ENCODE measurements at regions not wholly inside any gene's neighbourhood (a gene's known extent, or its start where the extent isn't known, plus 50 kb on each side); places are given as distances from the start of the nearest gene placed in this dataset.

- H3K4me3 ChIP-seq (ENCODE audit: low read length): no peak overlapping the region
- TF ChIP-seq CTCF (conservative IDR thresholded peaks at IDR 0.05; ENCODE audit: low read depth, low read length): no peak
Measured at GRCh38 chr10:128520211-128520815, 394.1 kb upstream of the MKI67 start.

DNA sequence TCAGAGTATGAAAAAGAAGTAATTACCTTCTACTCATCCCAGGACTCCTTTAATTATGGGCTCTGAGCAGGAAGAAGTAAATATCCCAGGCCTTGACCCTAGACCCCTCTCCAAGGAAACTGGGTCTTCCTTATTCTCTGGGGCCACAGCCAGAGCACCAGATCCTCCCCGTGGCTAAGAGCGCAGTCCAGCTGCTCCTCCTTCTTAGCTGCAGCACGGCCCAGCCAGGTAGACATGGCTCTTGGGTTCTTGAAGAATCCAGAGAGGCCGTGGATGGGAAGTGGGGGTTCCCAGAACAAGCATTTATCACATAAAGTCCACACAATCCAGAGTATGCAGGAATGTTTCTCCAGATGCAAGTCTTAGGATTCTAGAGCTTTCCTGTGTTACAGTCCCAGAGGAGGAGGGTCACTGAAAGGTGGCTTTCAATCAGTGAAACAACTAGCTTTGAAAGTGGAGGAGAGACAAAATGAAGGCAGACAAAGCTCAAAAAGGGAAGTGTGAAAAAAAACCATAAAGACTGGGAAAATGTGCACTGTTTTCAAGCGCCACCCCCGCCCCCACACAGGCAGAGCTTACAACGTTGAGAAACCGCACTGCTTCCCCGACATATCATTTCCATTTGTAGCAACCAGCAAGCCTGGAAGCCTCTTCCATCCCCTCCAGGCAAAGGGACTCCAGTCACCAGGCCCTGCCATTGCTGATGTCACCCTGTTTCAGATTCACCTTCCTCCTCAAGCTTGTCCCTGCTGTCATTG is 396.5 kb upstream of the MKI67 start:
- no peak for DNase-seq (ENCODE audit: low read depth)
- no peak overlapping the region for H3K4me3 ChIP-seq (ENCODE audit: low read length)
- TF ChIP-seq CTCF (conservative IDR thresholded peaks at IDR 0.05; ENCODE audit: low read depth, low read length): no peak

More at GRCh38 chr10:128520211-128520815, 394.1 kb upstream of the MKI67 start:
- DNase-seq (ENCODE audit: low read depth): no peak

DNA sequence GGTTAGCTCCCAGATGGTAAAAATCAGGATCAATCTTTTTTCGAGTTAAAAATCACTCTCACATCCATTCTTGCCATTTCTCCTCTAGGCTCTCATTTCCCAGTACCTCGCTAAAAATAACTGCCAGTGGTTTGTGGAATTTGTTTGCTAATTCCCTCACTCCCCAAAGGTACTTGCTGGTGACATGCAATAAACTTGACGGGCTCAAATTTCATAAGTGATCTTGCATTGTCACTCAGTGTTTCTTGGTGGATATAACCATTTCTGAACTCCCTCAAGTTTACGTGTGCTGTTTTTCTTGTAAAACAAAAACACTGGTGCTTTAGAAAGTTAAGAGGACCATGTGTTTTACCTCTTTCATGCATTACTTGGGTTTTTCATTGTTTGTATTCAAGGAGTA is 399.2 kb upstream of the MKI67 start:
- TF ChIP-seq CTCF (conservative IDR thresholded peaks at IDR 0.05; ENCODE audit: low read depth, low read length): no peak
- H3K4me3 ChIP-seq (ENCODE audit: low read length): no peak overlapping the region
- DNase-seq (ENCODE audit: low read depth): no peak

GRCh38 chr10:128525936-128526335 is 399.7 kb upstream of the MKI67 start:
- no peak overlapping the region for H3K4me3 ChIP-seq (ENCODE audit: low read length)
- no peak for DNase-seq (ENCODE audit: low read depth)
- TF ChIP-seq CTCF (conservative IDR thresholded peaks at IDR 0.05; ENCODE audit: low read depth, low read length): no peak

DNA sequence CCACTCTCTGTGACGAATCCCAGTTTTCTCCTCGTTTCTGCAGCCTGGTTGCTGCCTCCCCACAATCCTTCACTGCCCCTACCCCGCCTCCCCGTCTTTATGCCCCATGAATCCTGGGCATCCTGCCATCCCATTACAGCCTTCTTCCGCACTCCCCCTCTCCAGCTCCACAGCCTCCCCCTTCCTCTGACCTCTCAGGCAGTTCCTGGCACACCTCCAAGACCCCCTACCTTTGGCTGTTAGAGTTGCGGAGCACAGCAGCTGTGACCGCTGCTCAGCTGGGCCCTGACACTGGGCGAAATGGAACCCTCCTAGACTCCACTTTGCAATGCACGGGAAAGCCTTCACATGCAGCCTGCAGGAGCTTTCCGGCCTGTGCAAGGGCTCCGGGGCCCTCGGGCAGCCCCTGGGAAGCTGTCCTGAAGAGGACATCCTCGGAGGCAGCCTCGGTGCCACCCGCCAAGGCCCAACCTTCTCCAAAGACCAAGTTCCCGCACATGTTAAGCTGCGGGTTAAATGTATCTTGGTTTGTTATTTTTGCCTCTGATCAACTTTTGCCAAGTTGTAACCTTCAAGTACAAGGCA is 400.7 kb upstream of the MKI67 start:
- DNase-seq (ENCODE audit: low read depth): no peak
- no peak for TF ChIP-seq CTCF (conservative IDR thresholded peaks at IDR 0.05; ENCODE audit: low read depth, low read length)
- no peak overlapping the region for H3K4me3 ChIP-seq (ENCODE audit: low read length)

DNA sequence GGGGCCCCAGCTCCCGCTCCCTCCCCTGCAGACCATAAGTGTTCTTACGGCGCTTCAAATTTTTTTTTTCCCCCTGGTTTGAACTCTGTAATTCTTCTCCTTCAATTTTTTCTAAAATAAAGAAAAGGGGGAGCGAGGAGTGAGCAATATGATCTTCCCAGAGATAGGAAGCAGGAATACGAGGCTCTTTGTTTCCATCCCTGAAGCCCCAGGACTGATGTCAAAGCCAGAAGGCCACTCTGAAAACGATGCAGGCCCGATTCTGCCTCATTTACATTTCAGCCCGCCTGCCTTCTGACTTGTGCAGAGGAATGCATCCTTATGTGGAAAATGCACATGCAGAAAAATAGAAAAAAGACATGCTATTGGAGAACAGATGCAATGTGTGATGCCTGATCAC is 401.5 kb upstream of the MKI67 start:
- TF ChIP-seq CTCF (conservative IDR thresholded peaks at IDR 0.05; ENCODE audit: low read depth, low read length): no peak
- DNase-seq (ENCODE audit: low read depth): no peak
- no peak overlapping the region for H3K4me3 ChIP-seq (ENCODE audit: low read length)

DNA sequence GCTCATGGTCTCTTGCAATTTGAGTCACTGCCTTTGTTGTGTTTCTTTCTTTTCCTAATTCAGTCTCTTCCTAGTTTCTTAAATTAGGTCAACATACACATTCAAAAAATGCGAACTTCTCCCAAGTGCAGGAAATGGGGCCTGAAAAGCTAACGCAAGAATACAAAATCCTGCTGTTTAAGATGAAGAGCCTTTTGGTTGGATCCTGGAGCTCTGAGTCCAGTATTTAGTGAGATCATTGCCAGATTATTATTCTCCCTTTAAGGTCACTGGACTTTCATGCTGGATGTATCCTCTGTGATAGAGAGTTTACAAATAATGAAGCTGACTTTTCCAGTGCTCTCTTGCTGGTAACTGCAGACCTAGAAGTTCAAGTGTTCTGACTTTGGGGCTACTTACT is 401.9 kb upstream of the MKI67 start:
- TF ChIP-seq CTCF (conservative IDR thresholded peaks at IDR 0.05; ENCODE audit: low read depth, low read length): no peak
- H3K4me3 ChIP-seq (ENCODE audit: low read length): no peak overlapping the region
- no peak for DNase-seq (ENCODE audit: low read depth)
